H1 (cell line): ENCODE measurements at regions not wholly inside any gene's neighbourhood (a gene's known extent, or its start where the extent isn't known, plus 50 kb on each side); places are given as distances from the start of the nearest gene placed in this dataset.

ENCODE experiments used
- CTCF ChIA-PET: fragments of 300-600 bp; sonication (Branson Sonifier 250); formaldehyde crosslinking; loops from one replicate; lab custom pipeline; 2021; ENCODE audit not compliant: partially characterized antibody; lab: Charles Lee
- POLR2A ChIA-PET: fragments of 300-600 bp; sonication (Branson Sonifier 250); formaldehyde crosslinking; loops from one replicate; lab custom pipeline; 2021; ENCODE audit warnings: inconsistent platforms; ENCODE audit not compliant: partially characterized antibody; lab: Charles Lee
- DNase-seq, 2 experiments: peaks; one replicate each; pipeline versions ENCODE4 v3.0.0 to v3.0.0-alpha.2; 2010 to 2022; ENCODE audit warnings: low spot score in 2 of 2, low read depth in 1 of 2, mixed read lengths in 1 of 2
- FAIRE-seq: peaks from 2 replicates; lab custom pipeline; 2011; peaks lifted over from hg19 to GRCh38; lab: Jason Lieb, UNC
- H2AFZ ChIP-seq: 2 replicates; pipeline ENCODE4 v1.8.1; 2012; ENCODE audit warnings: low read length, inconsistent platforms
- H2AK5ac ChIP-seq: 2 replicates; pipeline ENCODE4 v1.6.1; 2013; ENCODE audit warnings: low read depth, low read length
- H2BK120ac ChIP-seq: replicated peaks from 2 replicates; pipeline ENCODE3; 2013; ENCODE audit warnings: low read depth, low read length, inconsistent platforms
- H2BK12ac ChIP-seq: 2 replicates; pipeline ENCODE4 v1.6.1; 2013; ENCODE audit warnings: low read depth, low read length
- H2BK15ac ChIP-seq: 2 replicates; pipeline ENCODE4 v1.6.1; 2013; ENCODE audit warnings: low read length
- H2BK20ac ChIP-seq: 2 replicates; pipeline ENCODE4 v1.6.1; 2013; ENCODE audit warnings: low read length
- H2BK5ac ChIP-seq: 2 replicates; pipeline ENCODE4 v1.6.1; 2013; ENCODE audit warnings: low read depth, low read length
- H3K14ac ChIP-seq: 2 replicates; pipeline ENCODE4 v1.6.1; 2013; ENCODE audit warnings: inconsistent platforms; ENCODE audit not compliant: insufficient read length
- H3K18ac ChIP-seq: 2 replicates; pipeline ENCODE4 v1.6.1; 2013; ENCODE audit warnings: low read length; ENCODE audit errors: extremely low read depth
- H3K23ac ChIP-seq: 2 replicates; pipeline ENCODE4 v1.6.1; 2013; ENCODE audit warnings: inconsistent platforms; ENCODE audit not compliant: insufficient read length
- H3K23me2 ChIP-seq: 2 replicates; pipeline ENCODE4 v1.6.1; 2013; ENCODE audit warnings: low read depth, low read length
- H3K27ac ChIP-seq: 2 replicates; pipeline ENCODE4 v1.6.1; 2011; ENCODE audit warnings: low read depth, low read length, inconsistent platforms
- H3K27me3 ChIP-seq, 4 experiments: replicated peaks in 1 of 4; 1 replicate in 1 of 4; 2 replicates in 3 of 4; pipeline versions ENCODE4 v1.6.1 to v1.8.1; 2011 to 2013; ENCODE audit warnings: low read length in 3 of 4, mild to moderate bottlenecking in 3 of 4, inconsistent platforms in 2 of 4, mixed read lengths in 2 of 4, moderate library complexity in 1 of 4; ENCODE audit not compliant: control insufficient read depth in 3 of 4, insufficient read depth in 3 of 4; ENCODE audit errors: extremely low read depth in 1 of 4
- H3K36me3 ChIP-seq, 4 experiments: 2 replicates each; pipeline versions ENCODE4 v1.6.1 to v1.8.1; 2011 to 2013; ENCODE audit warnings: mild to moderate bottlenecking in 4 of 4, low read length in 3 of 4, moderate library complexity in 2 of 4, control low read depth in 1 of 4, inconsistent platforms in 1 of 4; ENCODE audit not compliant: insufficient read depth in 4 of 4, control insufficient read depth in 2 of 4
- H3K4ac ChIP-seq: replicated peaks from 2 replicates; pipeline ENCODE3; 2013; ENCODE audit warnings: low read length, low read depth, mixed read lengths, inconsistent platforms; ENCODE audit not compliant: insufficient read length
- H3K4me1 ChIP-seq, 4 experiments: replicated peaks in 1 of 4; 1 replicate in 1 of 4; 2 replicates in 3 of 4; pipeline versions ENCODE4 v1.6.1 to v1.8.1; 2011 to 2013; ENCODE audit warnings: low read length in 3 of 4, inconsistent platforms in 2 of 4, mixed read lengths in 1 of 4; ENCODE audit not compliant: insufficient read depth in 4 of 4, control insufficient read depth in 3 of 4
- H3K4me2 ChIP-seq, 2 experiments: 2 replicates each; pipeline versions ENCODE4 v1.6.1 to v1.8.1; 2011 to 2013; ENCODE audit warnings: low read depth in 2 of 2, low read length in 2 of 2, control low read depth in 1 of 2, inconsistent platforms in 1 of 2, mild to moderate bottlenecking in 1 of 2; ENCODE audit not compliant: insufficient read depth in 1 of 2
- H3K4me3 ChIP-seq, 4 experiments: fragments of 200-600, 300-600 bp in 1 of 4; sonication (generic), shearing (Covaris generic), sonication (Bioruptor Twin) in 1 of 4; 2 replicates each; pipeline versions ENCODE4 v1.5.1 to v1.8.1; 2011 to 2016; ENCODE audit warnings: low read length in 4 of 4, low read depth in 3 of 4, control low read depth in 2 of 4, inconsistent platforms in 2 of 4, mild to moderate bottlenecking in 2 of 4, mixed read lengths in 1 of 4, moderate library complexity in 1 of 4; ENCODE audit not compliant: insufficient read depth in 2 of 4; ENCODE audit errors: extremely low read depth in 1 of 4
- H3K56ac ChIP-seq: replicated peaks from 2 replicates; pipeline ENCODE3; 2013; ENCODE audit warnings: low read depth, mild to moderate bottlenecking, mixed read lengths, low read length, inconsistent platforms; ENCODE audit not compliant: insufficient read length
- H3K79me1 ChIP-seq: 2 replicates; pipeline ENCODE4 v1.6.1; 2013; ENCODE audit warnings: low read depth, low read length, control low read depth
- H3K79me2 ChIP-seq, 2 experiments: 2 replicates each; pipeline versions ENCODE4 v1.6.1 to v1.8.1; 2012 to 2013; ENCODE audit warnings: low read length in 2 of 2, mild to moderate bottlenecking in 2 of 2, inconsistent platforms in 1 of 2; ENCODE audit not compliant: insufficient read depth in 2 of 2, control insufficient read depth in 1 of 2
- H3K9ac ChIP-seq, 4 experiments: replicated peaks in 1 of 4; 1 replicate in 1 of 4; 2 replicates in 3 of 4; pipeline versions ENCODE4 v1.6.1 to v1.8.1; 2011 to 2013; ENCODE audit warnings: low read depth in 3 of 4, low read length in 3 of 4, control low read depth in 2 of 4, mild to moderate bottlenecking in 2 of 4, moderate library complexity in 2 of 4, inconsistent platforms in 1 of 4; ENCODE audit errors: extremely low read depth in 1 of 4
- H3K9me3 ChIP-seq, 2 experiments: 2 replicates each; pipeline versions ENCODE4 v1.6.1 to v1.8.1; 2012 to 2013; ENCODE audit warnings: mild to moderate bottlenecking in 2 of 2, moderate library complexity in 2 of 2, control low read depth in 1 of 2, inconsistent platforms in 1 of 2, low read depth in 1 of 2, low read length in 1 of 2, mixed read lengths in 1 of 2; ENCODE audit not compliant: insufficient read depth in 2 of 2
- H4K20me1 ChIP-seq, 2 experiments: replicated peaks in 1 of 2; 2 replicates each; pipeline versions ENCODE3 to v1.8.1; 2011 to 2013; ENCODE audit warnings: inconsistent platforms in 2 of 2, low read length in 2 of 2, mild to moderate bottlenecking in 1 of 2; ENCODE audit not compliant: insufficient read depth in 2 of 2, control insufficient read depth in 1 of 2
- H4K5ac ChIP-seq: 2 replicates; pipeline ENCODE4 v1.6.1; 2013; ENCODE audit warnings: low read length, low read depth, mixed read lengths, inconsistent platforms; ENCODE audit not compliant: insufficient read length
- H4K8ac ChIP-seq: 2 replicates; pipeline ENCODE4 v1.8.0; 2013; ENCODE audit warnings: mild to moderate bottlenecking, moderate library complexity, low read length, inconsistent platforms; ENCODE audit not compliant: insufficient read depth; ENCODE audit errors: extremely low read depth
- H4K91ac ChIP-seq: replicated peaks from 2 replicates; pipeline ENCODE3; 2013; ENCODE audit warnings: low read length, mixed read lengths, inconsistent platforms; ENCODE audit not compliant: insufficient read length
- GABPA ChIP-seq: IDR thresholded peaks from 2 replicates; pipeline ENCODE4 v1.6.1; 2011; ENCODE audit warnings: mild to moderate bottlenecking, low read length, moderate library complexity, borderline replicate concordance; ENCODE audit not compliant: insufficient read depth
- HDAC2 ChIP-seq, 2 experiments: fragments of 300-600 bp in 1 of 2; sonication (generic) in 1 of 2; IDR thresholded peaks; 2 replicates each; pipeline ENCODE4 v1.6.1; 2011 to 2012; ENCODE audit warnings: low read depth in 2 of 2, low read length in 2 of 2, mild to moderate bottlenecking in 2 of 2, moderate library complexity in 2 of 2, borderline replicate concordance in 1 of 2, inconsistent platforms in 1 of 2
- YY1 ChIP-seq: IDR thresholded peaks from 2 replicates; pipeline ENCODE4 v1.6.1; 2011; ENCODE audit warnings: low read depth, mild to moderate bottlenecking, low read length
- WGBS, 2 experiments: shearing (Covaris generic) in 1 of 2; methylation state at CpG; one replicate each; pipeline versions ENCODE4 v1.1.6 to v1.1.7; 2013 to 2015; ENCODE audit warnings: low lambda C conversion rate in 2 of 2, mixed read lengths in 2 of 2, inconsistent platforms in 1 of 2, low coverage in 1 of 2, missing lambda C conversion rate in 1 of 2; ENCODE audit not compliant: insufficient replicate concordance in 2 of 2, insufficient coverage in 1 of 2, insufficient read length in 1 of 2; ENCODE audit errors: extremely low coverage in 1 of 2, missing lambda C conversion rate in 1 of 2; 5-methylcytosine and 5-hydroxymethylcytosine counted together
- TF ChIP-seq, protein P1 (sequence below): IDR thresholded peaks from 2 replicates; pipeline ENCODE4 v1.6.1; 2012; ENCODE audit warnings: low read length, inconsistent platforms

DNA sequence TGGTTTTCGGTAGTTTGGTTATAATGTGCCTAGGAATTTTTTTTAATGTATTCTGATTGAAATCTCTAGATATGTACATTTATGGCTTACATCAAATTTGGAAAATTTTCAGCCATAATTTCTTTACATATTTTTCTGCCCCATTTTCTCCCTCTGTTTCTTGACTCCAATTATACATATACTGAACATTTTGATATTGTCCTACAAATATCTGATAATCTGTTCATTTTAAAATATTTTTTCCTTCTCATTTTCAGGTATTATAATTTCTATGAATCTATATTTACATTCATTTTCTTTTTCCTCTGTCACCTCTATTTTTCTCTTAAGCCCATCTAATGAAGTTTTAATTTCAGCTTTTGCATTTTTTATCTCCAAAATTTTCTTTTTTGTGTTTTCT, 82.7 kb upstream of the TMLHE start:
- H2BK12ac ChIP-seq, result no peak overlapping the region
- H2BK120ac ChIP-seq, result no peak overlapping the region
- no peaks in the 10 kb centered on the region for H3K23me2 ChIP-seq
- no peak overlapping the region for H3K4me2 ChIP-seq
- H2AFZ ChIP-seq, result no peak overlapping the region
- no peak overlapping the region for H4K91ac ChIP-seq
- no peaks in the 10 kb centered on the region for H3K79me1 ChIP-seq
- H4K5ac ChIP-seq, result no peak overlapping the region
- no peak overlapping the region for H2BK20ac ChIP-seq
- no peak overlapping the region for H3K9ac ChIP-seq
- no peak overlapping the region for H3K27ac ChIP-seq
- no peaks in the 10 kb centered on the region for H3K4me1 ChIP-seq
- CTCF ChIA-PET, result no interaction called here
- no peak overlapping the region for H4K8ac ChIP-seq
- H3K9me3 ChIP-seq, result no peaks in the 10 kb centered on the region
- DNase-seq (no peak), FAIRE-seq (no peak)
- H3K4me3 ChIP-seq, result no peak overlapping the region
- POLR2A ChIA-PET, result no interaction called here
- no peak overlapping the region for H3K18ac ChIP-seq
- H3K14ac ChIP-seq, result no peak overlapping the region
- H3K23ac ChIP-seq, result no peak overlapping the region
- no peaks in the 10 kb centered on the region for H4K20me1 ChIP-seq
- 100% methylated on average over 1 of the region's 1 CpG; no CpG with 5 or more reads in 1 of the 2 experiments for WGBS, 2 experiments
- H3K4ac ChIP-seq, result no peak overlapping the region
- H2BK15ac ChIP-seq, result no peak overlapping the region
- no peaks in the 10 kb centered on the region for H3K79me2 ChIP-seq
- no peak overlapping the region for H2AK5ac ChIP-seq
- H3K36me3 ChIP-seq, result no peaks in the 10 kb centered on the region
- no peaks in the 10 kb centered on the region for H3K27me3 ChIP-seq
- H3K56ac ChIP-seq, result no peak overlapping the region
- H2BK5ac ChIP-seq, result no peak overlapping the region
- TF ChIP-seq YY1 (no peak), GABPA (no peak), HDAC2 (IDR thresholded peaks at IDR 0.05; ENCODE audit: borderline replicate concordance in 1 of 2, low read depth in 2 of 2, low read length in 2 of 2) (no peak)
- TF ChIP-seq, protein P1, sequence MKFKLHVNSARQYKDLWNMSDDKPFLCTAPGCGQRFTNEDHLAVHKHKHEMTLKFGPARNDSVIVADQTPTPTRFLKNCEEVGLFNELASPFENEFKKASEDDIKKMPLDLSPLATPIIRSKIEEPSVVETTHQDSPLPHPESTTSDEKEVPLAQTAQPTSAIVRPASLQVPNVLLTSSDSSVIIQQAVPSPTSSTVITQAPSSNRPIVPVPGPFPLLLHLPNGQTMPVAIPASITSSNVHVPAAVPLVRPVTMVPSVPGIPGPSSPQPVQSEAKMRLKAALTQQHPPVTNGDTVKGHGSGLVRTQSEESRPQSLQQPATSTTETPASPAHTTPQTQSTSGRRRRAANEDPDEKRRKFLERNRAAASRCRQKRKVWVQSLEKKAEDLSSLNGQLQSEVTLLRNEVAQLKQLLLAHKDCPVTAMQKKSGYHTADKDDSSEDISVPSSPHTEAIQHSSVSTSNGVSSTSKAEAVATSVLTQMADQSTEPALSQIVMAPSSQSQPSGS, result no peak
